MCF 10A (cell line): ENCODE measurements at regions not wholly inside any gene's neighbourhood (a gene's known extent, or its start where the extent isn't known, plus 50 kb on each side); places are given as distances from the start of the nearest gene placed in this dataset.

ENCODE experiments used
- BruUV-seq: library from RNA; stranded (reverse); fragments of 400-500 nt; replicated peaks from 2 replicates; lab custom pipeline; 2021; lab: Mats Ljungman, UMichigan
- CTCF ChIA-PET: fragments of 300-600 bp; sonication (Branson Sonifier 250); formaldehyde crosslinking; extraction: SDS; loops from one replicate; lab custom pipeline; 2021; ENCODE audit warnings: antibody characterized with exemption, inconsistent platforms; lab: Yijun Ruan, JAX
- POLR2A ChIA-PET: fragments of 300-600, 350-650 bp; sonication (Branson Sonifier 250); formaldehyde crosslinking; extraction: SDS; loops from one replicate; lab custom pipeline; 2020; ENCODE audit warnings: antibody characterized with exemption, inconsistent platforms; lab: Yijun Ruan, JAX
- DNase-seq: peaks from one replicate; pipeline ENCODE4 v3.0.0-alpha.2; 2018; ENCODE audit not compliant: unreplicated experiment
- H3K27ac Mint-ChIP-seq: one replicate; pipeline ENCODE4 v1.8.0; 2022; ENCODE audit warnings: mild to moderate bottlenecking, low read depth, mixed read lengths; ENCODE audit not compliant: unreplicated experiment
- H3K27me3 Mint-ChIP-seq: one replicate; pipeline ENCODE4 v1.8.0; 2022; ENCODE audit warnings: mixed read lengths; ENCODE audit not compliant: insufficient read depth, unreplicated experiment
- H3K36me3 Mint-ChIP-seq: one replicate; pipeline ENCODE4 v1.8.0; 2022; ENCODE audit warnings: mild to moderate bottlenecking, moderate library complexity, mixed read lengths; ENCODE audit not compliant: insufficient read depth, unreplicated experiment
- H3K4me1 Mint-ChIP-seq: one replicate; pipeline ENCODE4 v1.8.0; 2022; ENCODE audit warnings: mixed read lengths; ENCODE audit not compliant: insufficient read depth, unreplicated experiment
- H3K4me3 Mint-ChIP-seq: one replicate; pipeline ENCODE4 v1.8.0; 2022; ENCODE audit warnings: mild to moderate bottlenecking, moderate library complexity, mixed read lengths; ENCODE audit not compliant: unreplicated experiment
- H3K9me3 Mint-ChIP-seq: one replicate; pipeline ENCODE4 v1.8.0; 2022; ENCODE audit warnings: mixed read lengths; ENCODE audit not compliant: unreplicated experiment
- CTCF ChIP-seq: fragments of 200-600 bp; IDR thresholded peaks from one replicate; pipeline ENCODE4 v1.8.0; 2022; ENCODE audit warnings: antibody characterized with exemption, mild to moderate bottlenecking; ENCODE audit not compliant: unreplicated experiment
- intact Hi-C: fragments of 100-400 bp; cut with micrococcal nuclease; formaldehyde crosslinking; loops from 2 replicates; pipeline ENCODE4 v1.14.1; 2022

GRCh38 chr15:79678032-79678701 is 218.6 kb downstream of the MTHFS start:
- Mint-ChIP-seq H3K4me3 (no peak overlapping the region), H3K27ac (no peak overlapping the region), H3K36me3 (no peaks in the 10 kb centered on the region), H3K4me1 (peaks cover 28% of the 10 kb centered on the region), H3K27me3 (no peaks in the 10 kb centered on the region), H3K9me3 (peaks cover 10% of the 10 kb centered on the region)
- no TSS peak for BruUV-seq
- ChIA-PET CTCF (interaction anchor here (1.0 kb wide), 1 partner anchor 297 kb away, joined by 3 read pairs; no protein-coding TSS in a partner anchor), POLR2A (no interaction called here)
- no peak for TF ChIP-seq CTCF
- no peak for DNase-seq
- intact Hi-C loops = no loop called here

GRCh38 chr15:79680720-79681119 is 216.1 kb downstream of the MTHFS start:
- TF ChIP-seq CTCF = no peak
- BruUV-seq = no TSS peak
- H3K4me1 Mint-ChIP-seq = peaks cover 29% of the 10 kb centered on the region
- intact Hi-C loops = no loop called here
- no peaks in the 10 kb centered on the region for H3K36me3 Mint-ChIP-seq
- POLR2A ChIA-PET = no interaction called here
- H3K4me3 Mint-ChIP-seq = no peak overlapping the region
- peaks cover 10% of the 10 kb centered on the region for H3K9me3 Mint-ChIP-seq
- CTCF ChIA-PET = no interaction called here
- peak; percentile 88 for DNase-seq
- no peaks in the 10 kb centered on the region for H3K27me3 Mint-ChIP-seq
- peak overlapping the region; percentile 36 for H3K27ac Mint-ChIP-seq

GRCh38 chr15:79682285-79682684 is 214.5 kb downstream of the MTHFS start:
- BruUV-seq = no TSS peak

GRCh38 chr15:79682851-79683288 is 213.9 kb downstream of the MTHFS start:
- H3K36me3 Mint-ChIP-seq = no peaks in the 10 kb centered on the region
- CTCF ChIA-PET = no interaction called here
- TF ChIP-seq CTCF = no peak
- H3K27me3 Mint-ChIP-seq = peaks cover 15% of the 10 kb centered on the region
- intact Hi-C loops = no loop called here
- BruUV-seq = no TSS peak
- peaks cover 29% of the 10 kb centered on the region for H3K4me1 Mint-ChIP-seq
- POLR2A ChIA-PET = no interaction called here
- no peak overlapping the region for H3K27ac Mint-ChIP-seq
- H3K4me3 Mint-ChIP-seq = no peak overlapping the region
- DNase-seq = peak; percentile 38
- peaks cover 10% of the 10 kb centered on the region for H3K9me3 Mint-ChIP-seq

More at GRCh38 chr15:79682285-79682684, 214.5 kb downstream of the MTHFS start:
- H3K27me3 Mint-ChIP-seq = peaks cover 10% of the 10 kb centered on the region
- intact Hi-C loops = no loop called here
- POLR2A ChIA-PET = no interaction called here
- H3K4me1 Mint-ChIP-seq = peaks cover 29% of the 10 kb centered on the region
- TF ChIP-seq CTCF = no peak
- CTCF ChIA-PET = no interaction called here
- H3K36me3 Mint-ChIP-seq = no peaks in the 10 kb centered on the region
- H3K9me3 Mint-ChIP-seq = peaks cover 10% of the 10 kb centered on the region
- no peak overlapping the region for H3K4me3 Mint-ChIP-seq
- peak; percentile 74 for DNase-seq
- H3K27ac Mint-ChIP-seq = no peak overlapping the region
